Osteocyte (in vitro differentiated cells): ENCODE measurements at regions not wholly inside any gene's neighbourhood (a gene's known extent, or its start where the extent isn't known, plus 50 kb on each side); places are given as distances from the start of the nearest gene placed in this dataset.

ENCODE experiments used
- DNase-seq: peaks from one replicate; pipeline ENCODE4 v3.0.0; 2021; ENCODE audit warnings: mixed read lengths; ENCODE audit not compliant: unreplicated experiment; ENCODE audit errors: extremely low spot score
- H3K27ac Mint-ChIP-seq: one replicate; pipeline ENCODE4 v1.8.0; 2021; ENCODE audit warnings: mild to moderate bottlenecking, mixed read lengths; ENCODE audit not compliant: unreplicated experiment
- H3K27me3 Mint-ChIP-seq: one replicate; pipeline ENCODE4 v1.8.0; 2021; ENCODE audit warnings: mixed read lengths; ENCODE audit not compliant: unreplicated experiment
- H3K36me3 Mint-ChIP-seq: one replicate; pipeline ENCODE4 v1.8.0; 2021; ENCODE audit warnings: mixed read lengths; ENCODE audit not compliant: unreplicated experiment
- H3K4me1 Mint-ChIP-seq: one replicate; pipeline ENCODE4 v1.8.0; 2021; ENCODE audit warnings: mixed read lengths; ENCODE audit not compliant: unreplicated experiment
- H3K4me3 Mint-ChIP-seq: one replicate; pipeline ENCODE4 v1.8.0; 2021; ENCODE audit warnings: mild to moderate bottlenecking, moderate library complexity, mixed read lengths; ENCODE audit not compliant: unreplicated experiment
- H3K9me3 Mint-ChIP-seq: one replicate; pipeline ENCODE4 v1.8.0; 2021; ENCODE audit warnings: mixed read lengths; ENCODE audit not compliant: unreplicated experiment
- CTCF ChIP-seq: fragments of 200-600 bp; sonication (generic); IDR thresholded peaks from 2 replicates; pipeline ENCODE4 v1.5.0; 2021; ENCODE audit warnings: antibody characterized with exemption, mild to moderate bottlenecking, moderate library complexity

- H3K4me3 Mint-ChIP-seq = no peak overlapping the region
- H3K27ac Mint-ChIP-seq = no peak overlapping the region
- H3K27me3 Mint-ChIP-seq = no peaks in the 10 kb centered on the region
- peaks cover 5% of the 10 kb centered on the region for H3K36me3 Mint-ChIP-seq
- TF ChIP-seq CTCF = no peak
- peaks cover under 1% of the 10 kb centered on the region for H3K9me3 Mint-ChIP-seq
- H3K4me1 Mint-ChIP-seq = no peaks in the 10 kb centered on the region
- DNase-seq = no peak
These were observed 175.5 kb upstream of the POU5F2 start for GRCh38 chr5:93916872-93917271.

GRCh38 chr5:93915142-93915553, 173.7 kb upstream of the POU5F2 start:
- peaks cover 2% of the 10 kb centered on the region for H3K36me3 Mint-ChIP-seq
- H3K27ac Mint-ChIP-seq = no peak overlapping the region
- no peaks in the 10 kb centered on the region for H3K27me3 Mint-ChIP-seq
- no peaks in the 10 kb centered on the region for H3K9me3 Mint-ChIP-seq
- no peak for DNase-seq
- H3K4me1 Mint-ChIP-seq = no peaks in the 10 kb centered on the region
- peak; percentile 62 for TF ChIP-seq CTCF
- no peak overlapping the region for H3K4me3 Mint-ChIP-seq

GRCh38 chr5:93911609-93912008, 170.2 kb upstream of the POU5F2 start:
- Mint-ChIP-seq H3K27me3 (no peaks in the 10 kb centered on the region), H3K36me3 (peaks cover 2% of the 10 kb centered on the region), H3K27ac (no peak overlapping the region), H3K9me3 (no peaks in the 10 kb centered on the region), H3K4me1 (no peaks in the 10 kb centered on the region), H3K4me3 (no peak overlapping the region)
- DNase-seq = no peak
- no peak for TF ChIP-seq CTCF

GRCh38 chr5:93909356-93909755, 168.0 kb upstream of the POU5F2 start:
- Mint-ChIP-seq H3K4me1 (no peaks in the 10 kb centered on the region), H3K27me3 (no peaks in the 10 kb centered on the region), H3K9me3 (no peaks in the 10 kb centered on the region), H3K36me3 (no peaks in the 10 kb centered on the region), H3K27ac (no peak overlapping the region), H3K4me3 (no peak overlapping the region)
- no peak for DNase-seq
- peak; percentile 32 for TF ChIP-seq CTCF

GRCh38 chr5:93904917-93905316, 163.5 kb upstream of the POU5F2 start:
- Mint-ChIP-seq H3K27ac (no peak overlapping the region), H3K36me3 (no peaks in the 10 kb centered on the region), H3K4me3 (no peak overlapping the region), H3K4me1 (no peaks in the 10 kb centered on the region), H3K9me3 (no peaks in the 10 kb centered on the region), H3K27me3 (no peaks in the 10 kb centered on the region)
- TF ChIP-seq CTCF = no peak
- DNase-seq = no peak
